GM12878 (cell line): ENCODE measurements at regions not wholly inside any gene's neighbourhood (a gene's known extent, or its start where the extent isn't known, plus 50 kb on each side); places are given as distances from the start of the nearest gene placed in this dataset.
A peak's percentile ranks its signal among the peaks of the same experiment; 100 is the strongest.
"Not testable (repeated sequence)": the region's sequence is repeated elsewhere in the genome, so short reads cannot be mapped to it uniquely, and the experiment has no call there.

ENCODE experiments used
- ATAC-seq: fragments of 200-7000 bp; cut with Tn5 transposase; 3 replicates; pipeline ENCODE4 v1.9.1; 2020; ENCODE audit warnings: mild to moderate bottlenecking, moderate library complexity
- BruUV-seq: library from RNA; stranded (reverse); fragments of 400-500 nt; replicated peaks from 2 replicates; lab custom pipeline; 2021; lab: Mats Ljungman, UMichigan
- CTCF ChIA-PET: fragments of 300-600 bp; sonication (Branson Sonifier 250); formaldehyde crosslinking; extraction: SDS; loops from one replicate; lab custom pipeline; 2021; ENCODE audit warnings: inconsistent platforms; lab: Yijun Ruan, JAX
- POLR2A ChIA-PET: fragments of 350-600 bp; formaldehyde crosslinking; extraction: SDS; loops from one replicate; lab custom pipeline; 2021; ENCODE audit warnings: inconsistent platforms; lab: Charles Lee
- RAD21 ChIA-PET: fragments of 300-600 bp; sonication (Branson Sonifier 250); formaldehyde crosslinking; loops from one replicate; lab custom pipeline; 2023; ENCODE audit warnings: antibody characterized with exemption; ENCODE audit not compliant: unreplicated experiment; lab: Charles Lee
- SMC1A ChIA-PET: fragments of 300-600 bp; sonication (Branson Sonifier 250); formaldehyde crosslinking; loops from one replicate; lab custom pipeline; 2023; ENCODE audit not compliant: unreplicated experiment, uncharacterized antibody; lab: Charles Lee
- DNase-seq: peaks from one replicate; pipeline ENCODE4 v3.0.0-alpha.2; 2011; ENCODE audit warnings: low read depth, low spot score
- FAIRE-seq: peaks from 3 replicates; lab custom pipeline; 2011; peaks lifted over from hg19 to GRCh38; lab: Jason Lieb, UNC
- H2AFZ ChIP-seq: 2 replicates; pipeline ENCODE4 v1.6.0; 2011; ENCODE audit warnings: low read depth, low read length, control low read depth; ENCODE audit not compliant: control insufficient read depth
- H3K27ac ChIP-seq: 2 replicates; pipeline ENCODE4 v1.5.1; 2011; ENCODE audit warnings: control low read depth; ENCODE audit not compliant: control insufficient read depth, insufficient read depth
- H3K27me3 ChIP-seq, 2 experiments: replicated peaks in 1 of 2; 2 replicates each; pipeline versions ENCODE4 v1.6.0 to v1.6.1; 2011; ENCODE audit warnings: low read length in 1 of 2; ENCODE audit not compliant: control insufficient read depth in 2 of 2, insufficient read depth in 2 of 2
- H3K36me3 ChIP-seq, 2 experiments: 2 replicates each; pipeline ENCODE4 v1.5.1; 2011; ENCODE audit warnings: low read length in 1 of 2; ENCODE audit not compliant: control insufficient read depth in 2 of 2, insufficient read depth in 2 of 2
- H3K4me1 ChIP-seq: 2 replicates; pipeline ENCODE4 v1.6.1; 2011; ENCODE audit warnings: mild to moderate bottlenecking, low read length, moderate library complexity, mixed read lengths; ENCODE audit not compliant: control insufficient read depth, insufficient read depth
- H3K4me2 ChIP-seq: 2 replicates; pipeline ENCODE4 v1.6.0; 2011; ENCODE audit warnings: control low read depth; ENCODE audit not compliant: control insufficient read depth, insufficient read depth
- H3K4me3 ChIP-seq: fragments of 200-600 bp; sonication (generic); 2 replicates; pipeline ENCODE4 v1.5.1; 2016
- H3K79me2 ChIP-seq: 2 replicates; pipeline ENCODE4 v1.6.0; 2011; ENCODE audit warnings: low read length; ENCODE audit not compliant: control insufficient read depth, insufficient read depth
- H3K9ac ChIP-seq: 2 replicates; pipeline ENCODE4 v1.8.0; 2011; ENCODE audit warnings: low read length, control low read depth, mixed read lengths; ENCODE audit not compliant: control insufficient read depth, insufficient read depth
- H3K9me3 ChIP-seq: replicated peaks from 3 replicates; pipeline ENCODE4 v1.5.1; 2011; ENCODE audit warnings: mild to moderate bottlenecking, low read length; ENCODE audit not compliant: control insufficient read depth, insufficient read depth
- H4K20me1 ChIP-seq: 2 replicates; pipeline ENCODE4 v1.6.0; 2011; ENCODE audit not compliant: control insufficient read depth, insufficient read depth
- STAT3 ChIP-seq: IDR thresholded peaks from 2 replicates; pipeline ENCODE4 v1.6.1; 2011; ENCODE audit warnings: low read depth, low read length, improper control_type of control experiment
- WGBS: methylation state at CpG from one replicate; pipeline ENCODE4 v1.1.6; 2016; ENCODE audit warnings: low lambda C conversion rate; ENCODE audit not compliant: insufficient replicate concordance, insufficient coverage; ENCODE audit errors: missing lambda C conversion rate; 5-methylcytosine and 5-hydroxymethylcytosine counted together
- in situ Hi-C: fragments of 300-500 bp; cut with MboI; formaldehyde crosslinking; loops from 9 replicates; pipeline ENCODE4 v1.14.3; 2018; ENCODE audit warnings: mixed read lengths
- intact Hi-C: fragments of 100-400 bp; cut with micrococcal nuclease; formaldehyde crosslinking; loops from one replicate; pipeline ENCODE4 v1.14.2; 2022; ENCODE audit not compliant: unreplicated experiment

GRCh38 chr5:91311168-91311696 lies 71.9 kb downstream of the ARRDC3 start:
- Histone ChIP-seq H3K9me3 (no peaks in the 10 kb centered on the region; the same call in 2 of the 3 replicates), H3K36me3 (no peaks in the 10 kb centered on the region), H2AFZ (peak overlapping the region; percentile 19; the same call in 1 of the 2 replicates), H3K9ac (peak overlapping the region; percentile 2; the same call in 1 of the 2 replicates), H3K4me3 (no peak overlapping the region), H3K4me1 (peaks cover 17% of the 10 kb centered on the region), H3K79me2 (no peaks in the 10 kb centered on the region), H3K27me3 (no peaks in the 10 kb centered on the region), H3K4me2 (peak overlapping the region; percentile 77), H3K27ac (no peak overlapping the region), H4K20me1 (no peaks in the 10 kb centered on the region)
- POLR2A ChIA-PET = interaction anchor here (0.6 to 1.0 kb wide), 3 partner anchors 11 to 42 kb away, joined by 3 to 4 read pairs (median 3); no protein-coding TSS in a partner anchor
- CTCF ChIA-PET = interaction anchor here (0.8 to 1.0 kb wide), 4 partner anchors 12 to 74 kb away, joined by 3 to 5 read pairs (median 3); no protein-coding TSS in a partner anchor
- in situ Hi-C loops = no loop called here
- FAIRE-seq (no peak), ATAC-seq (peak; percentile 8), DNase-seq (no peak)
- intact Hi-C loops = no loop called here
- TF ChIP-seq STAT3 = no peak
- RAD21 ChIA-PET = interaction anchor here (0.8 kb wide), 1 partner anchor 31 kb away, joined by 4 read pairs; no protein-coding TSS in a partner anchor
- 41% methylated on average over 5 of the region's 5 CpGs for WGBS
- SMC1A ChIA-PET = interaction anchor here (3.3 kb wide), 1 partner anchor 74 kb away, joined by 12 read pairs; no protein-coding TSS in a partner anchor
- no TSS peak for BruUV-seq

- H3K9me3 ChIP-seq, H2AFZ ChIP-seq, intact Hi-C loops, in situ Hi-C loops, H3K9ac ChIP-seq, H3K27ac ChIP-seq, RAD21 ChIA-PET, H3K4me2 ChIP-seq, H3K79me2 ChIP-seq, FAIRE-seq, H4K20me1 ChIP-seq, H3K27me3 ChIP-seq, DNase-seq, BruUV-seq, H3K36me3 ChIP-seq, ATAC-seq, SMC1A ChIA-PET, CTCF ChIA-PET, H3K4me3 ChIP-seq: not testable (repeated sequence)
- 82% methylated on average over 5 of the region's 5 CpGs for WGBS
- POLR2A ChIA-PET = interaction anchor here (0.6 kb wide), 1 partner anchor 54 kb away, joined by 4 read pairs; no protein-coding TSS in a partner anchor
- peaks cover 14% of the 10 kb centered on the region for H3K4me1 ChIP-seq
These were observed 75.0 kb downstream of the ARRDC3 start for GRCh38 chr5:91308157-91308556.
